GM12878 (cell line): ENCODE measurements at regions not wholly inside any gene's neighbourhood (a gene's known extent, or its start where the extent isn't known, plus 50 kb on each side); places are given as distances from the start of the nearest gene placed in this dataset.

Source experiments
- ATAC-seq: fragments of 200-7000 bp; cut with Tn5 transposase; 3 replicates; pipeline ENCODE4 v1.9.1; 2020; ENCODE audit warnings: mild to moderate bottlenecking, moderate library complexity
- BruUV-seq: library from RNA; stranded (reverse); fragments of 400-500 nt; replicated peaks from 2 replicates; lab custom pipeline; 2021; lab: Mats Ljungman, UMichigan
- CTCF ChIA-PET: fragments of 300-600 bp; sonication (Branson Sonifier 250); formaldehyde crosslinking; extraction: SDS; loops from one replicate; lab custom pipeline; 2021; ENCODE audit warnings: inconsistent platforms; lab: Yijun Ruan, JAX
- POLR2A ChIA-PET: fragments of 350-600 bp; formaldehyde crosslinking; extraction: SDS; loops from one replicate; lab custom pipeline; 2021; ENCODE audit warnings: inconsistent platforms; lab: Charles Lee
- RAD21 ChIA-PET: fragments of 300-600 bp; sonication (Branson Sonifier 250); formaldehyde crosslinking; loops from one replicate; lab custom pipeline; 2023; ENCODE audit warnings: antibody characterized with exemption; ENCODE audit not compliant: unreplicated experiment; lab: Charles Lee
- SMC1A ChIA-PET: fragments of 300-600 bp; sonication (Branson Sonifier 250); formaldehyde crosslinking; loops from one replicate; lab custom pipeline; 2023; ENCODE audit not compliant: unreplicated experiment, uncharacterized antibody; lab: Charles Lee
- DNase-seq: peaks from one replicate; pipeline ENCODE4 v3.0.0-alpha.2; 2011; ENCODE audit warnings: low read depth, low spot score
- FAIRE-seq: peaks from 3 replicates; lab custom pipeline; 2011; peaks lifted over from hg19 to GRCh38; lab: Jason Lieb, UNC
- H2AFZ ChIP-seq: 2 replicates; pipeline ENCODE4 v1.6.0; 2011; ENCODE audit warnings: low read depth, low read length, control low read depth; ENCODE audit not compliant: control insufficient read depth
- H3K27ac ChIP-seq: 2 replicates; pipeline ENCODE4 v1.5.1; 2011; ENCODE audit warnings: control low read depth; ENCODE audit not compliant: control insufficient read depth, insufficient read depth
- H3K27me3 ChIP-seq, 2 experiments: replicated peaks in 1 of 2; 2 replicates each; pipeline versions ENCODE4 v1.6.0 to v1.6.1; 2011; ENCODE audit warnings: low read length in 1 of 2; ENCODE audit not compliant: control insufficient read depth in 2 of 2, insufficient read depth in 2 of 2
- H3K36me3 ChIP-seq, 2 experiments: 2 replicates each; pipeline ENCODE4 v1.5.1; 2011; ENCODE audit warnings: low read length in 1 of 2; ENCODE audit not compliant: control insufficient read depth in 2 of 2, insufficient read depth in 2 of 2
- H3K4me1 ChIP-seq: 2 replicates; pipeline ENCODE4 v1.6.1; 2011; ENCODE audit warnings: mild to moderate bottlenecking, low read length, moderate library complexity, mixed read lengths; ENCODE audit not compliant: control insufficient read depth, insufficient read depth
- H3K4me2 ChIP-seq: 2 replicates; pipeline ENCODE4 v1.6.0; 2011; ENCODE audit warnings: control low read depth; ENCODE audit not compliant: control insufficient read depth, insufficient read depth
- H3K4me3 ChIP-seq: fragments of 200-600 bp; sonication (generic); 2 replicates; pipeline ENCODE4 v1.5.1; 2016
- H3K79me2 ChIP-seq: 2 replicates; pipeline ENCODE4 v1.6.0; 2011; ENCODE audit warnings: low read length; ENCODE audit not compliant: control insufficient read depth, insufficient read depth
- H3K9ac ChIP-seq: 2 replicates; pipeline ENCODE4 v1.8.0; 2011; ENCODE audit warnings: low read length, control low read depth, mixed read lengths; ENCODE audit not compliant: control insufficient read depth, insufficient read depth
- H3K9me3 ChIP-seq: replicated peaks from 3 replicates; pipeline ENCODE4 v1.5.1; 2011; ENCODE audit warnings: mild to moderate bottlenecking, low read length; ENCODE audit not compliant: control insufficient read depth, insufficient read depth
- H4K20me1 ChIP-seq: 2 replicates; pipeline ENCODE4 v1.6.0; 2011; ENCODE audit not compliant: control insufficient read depth, insufficient read depth
- EZH2 ChIP-seq: IDR thresholded peaks from 2 replicates; pipeline ENCODE4 v1.6.1; 2012; ENCODE audit warnings: low read depth, mild to moderate bottlenecking, control low read depth, inconsistent platforms, low read length, borderline replicate concordance; ENCODE audit not compliant: control insufficient read depth
- IKZF2 ChIP-seq, 2 experiments: fragments of 450-650 bp; IDR thresholded peaks; 2 replicates each; pipeline ENCODE4 v1.6.1; 2017; ENCODE audit warnings: mild to moderate bottlenecking in 2 of 2, moderate library complexity in 2 of 2
- KDM1A ChIP-seq: fragments of 200-600 bp; sonication (generic); IDR thresholded peaks from 2 replicates; pipeline ENCODE4 v1.6.1; 2016; ENCODE audit warnings: borderline replicate concordance
- NR2C2 ChIP-seq: IDR thresholded peaks from 2 replicates; pipeline ENCODE4 v1.6.1; 2011; ENCODE audit warnings: borderline replicate concordance, low read depth; ENCODE audit not compliant: control insufficient read depth, insufficient read length
- NR2F1 ChIP-seq: fragments of 450-650 bp; conservative IDR thresholded peaks from 2 replicates; pipeline ENCODE4 v1.6.1; 2017; ENCODE audit warnings: mild to moderate bottlenecking
- POLR2AphosphoS2 ChIP-seq: IDR thresholded peaks from 2 replicates; pipeline ENCODE4 v1.6.1; 2011; ENCODE audit warnings: low read depth, mild to moderate bottlenecking, low read length, improper control_type of control experiment, moderate library complexity
- RAD21 ChIP-seq: IDR thresholded peaks from 2 replicates; pipeline ENCODE4 v1.6.1; 2011; ENCODE audit warnings: mild to moderate bottlenecking, low read depth, low read length, moderate library complexity; ENCODE audit not compliant: insufficient read depth
- SIN3A ChIP-seq: IDR thresholded peaks from 2 replicates; pipeline ENCODE4 v1.6.1; 2012; ENCODE audit warnings: low read depth, low read length, improper control_type of control experiment
- STAT1 ChIP-seq: fragments of 450-650 bp; conservative IDR thresholded peaks from 2 replicates; pipeline ENCODE4 v1.6.1; 2014; ENCODE audit warnings: antibody characterized with exemption, mild to moderate bottlenecking
- TARDBP ChIP-seq: IDR thresholded peaks from 2 replicates; pipeline ENCODE4 v1.6.1; 2016; ENCODE audit warnings: borderline replicate concordance
- TCF3 ChIP-seq: IDR thresholded peaks from 2 replicates; pipeline ENCODE4 v1.6.1; 2012; ENCODE audit warnings: low read depth, mild to moderate bottlenecking, low read length, borderline replicate concordance; ENCODE audit not compliant: insufficient read depth
- WGBS: methylation state at CpG from one replicate; pipeline ENCODE4 v1.1.6; 2016; ENCODE audit warnings: low lambda C conversion rate; ENCODE audit not compliant: insufficient replicate concordance, insufficient coverage; ENCODE audit errors: missing lambda C conversion rate; 5-methylcytosine and 5-hydroxymethylcytosine counted together
- in situ Hi-C: fragments of 300-500 bp; cut with MboI; formaldehyde crosslinking; loops from 9 replicates; pipeline ENCODE4 v1.14.3; 2018; ENCODE audit warnings: mixed read lengths
- intact Hi-C: fragments of 100-400 bp; cut with micrococcal nuclease; formaldehyde crosslinking; loops from one replicate; pipeline ENCODE4 v1.14.2; 2022; ENCODE audit not compliant: unreplicated experiment
- TF ChIP-seq, protein P1 (sequence below): fragments of 450-650 bp; IDR thresholded peaks from 2 replicates; pipeline ENCODE4 v1.6.1; 2017; ENCODE audit warnings: mild to moderate bottlenecking, moderate library complexity
- TF ChIP-seq, protein P2 (sequence below): fragments of 450-650 bp; IDR thresholded peaks from 2 replicates; pipeline ENCODE4 v1.6.1; 2016; ENCODE audit warnings: mild to moderate bottlenecking, moderate library complexity, borderline replicate concordance
- TF ChIP-seq, protein P3 (sequence below): fragments of 450-650 bp; IDR thresholded peaks from 2 replicates; pipeline ENCODE4 v1.6.1; 2014; ENCODE audit warnings: mild to moderate bottlenecking

DNA sequence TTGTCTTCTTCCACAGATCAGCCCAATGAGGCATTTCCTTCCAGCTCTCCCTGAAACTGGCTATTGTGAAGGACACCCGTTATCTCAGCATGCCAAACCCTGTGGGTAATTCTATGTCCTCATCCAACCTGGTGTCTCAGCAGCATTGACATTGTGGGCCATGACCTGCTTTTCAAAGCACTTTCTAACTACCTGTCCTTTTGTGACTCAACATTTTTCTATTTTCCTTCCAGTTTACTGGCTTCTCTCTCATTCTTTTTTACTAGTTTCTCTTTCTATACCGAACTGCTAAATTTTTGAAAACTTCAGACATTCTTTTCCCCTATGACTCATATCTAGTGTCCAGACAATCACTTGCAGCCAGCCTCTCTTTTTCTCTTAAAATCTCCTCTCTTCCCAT is 136.4 kb upstream of the HTR2A start (continued):
- TF ChIP-seq, protein P1, sequence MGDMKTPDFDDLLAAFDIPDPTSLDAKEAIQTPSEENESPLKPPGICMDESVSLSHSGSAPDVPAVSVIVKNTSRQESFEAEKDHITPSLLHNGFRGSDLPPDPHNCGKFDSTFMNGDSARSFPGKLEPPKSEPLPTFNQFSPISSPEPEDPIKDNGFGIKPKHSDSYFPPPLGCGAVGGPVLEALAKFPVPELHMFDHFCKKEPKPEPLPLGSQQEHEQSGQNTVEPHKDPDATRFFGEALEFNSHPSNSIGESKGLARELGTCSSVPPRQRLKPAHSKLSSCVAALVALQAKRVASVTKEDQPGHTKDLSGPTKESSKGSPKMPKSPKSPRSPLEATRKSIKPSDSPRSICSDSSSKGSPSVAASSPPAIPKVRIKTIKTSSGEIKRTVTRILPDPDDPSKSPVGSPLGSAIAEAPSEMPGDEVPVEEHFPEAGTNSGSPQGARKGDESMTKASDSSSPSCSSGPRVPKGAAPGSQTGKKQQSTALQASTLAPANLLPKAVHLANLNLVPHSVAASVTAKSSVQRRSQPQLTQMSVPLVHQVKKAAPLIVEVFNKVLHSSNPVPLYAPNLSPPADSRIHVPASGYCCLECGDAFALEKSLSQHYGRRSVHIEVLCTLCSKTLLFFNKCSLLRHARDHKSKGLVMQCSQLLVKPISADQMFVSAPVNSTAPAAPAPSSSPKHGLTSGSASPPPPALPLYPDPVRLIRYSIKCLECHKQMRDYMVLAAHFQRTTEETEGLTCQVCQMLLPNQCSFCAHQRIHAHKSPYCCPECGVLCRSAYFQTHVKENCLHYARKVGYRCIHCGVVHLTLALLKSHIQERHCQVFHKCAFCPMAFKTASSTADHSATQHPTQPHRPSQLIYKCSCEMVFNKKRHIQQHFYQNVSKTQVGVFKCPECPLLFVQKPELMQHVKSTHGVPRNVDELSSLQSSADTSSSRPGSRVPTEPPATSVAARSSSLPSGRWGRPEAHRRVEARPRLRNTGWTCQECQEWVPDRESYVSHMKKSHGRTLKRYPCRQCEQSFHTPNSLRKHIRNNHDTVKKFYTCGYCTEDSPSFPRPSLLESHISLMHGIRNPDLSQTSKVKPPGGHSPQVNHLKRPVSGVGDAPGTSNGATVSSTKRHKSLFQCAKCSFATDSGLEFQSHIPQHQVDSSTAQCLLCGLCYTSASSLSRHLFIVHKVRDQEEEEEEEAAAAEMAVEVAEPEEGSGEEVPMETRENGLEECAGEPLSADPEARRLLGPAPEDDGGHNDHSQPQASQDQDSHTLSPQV = no peak
- TF ChIP-seq RAD21 (no peak), SIN3A (no peak), NR2C2 (no peak), POLR2AphosphoS2 (no peak), NR2F1 (no peak)

DNA sequence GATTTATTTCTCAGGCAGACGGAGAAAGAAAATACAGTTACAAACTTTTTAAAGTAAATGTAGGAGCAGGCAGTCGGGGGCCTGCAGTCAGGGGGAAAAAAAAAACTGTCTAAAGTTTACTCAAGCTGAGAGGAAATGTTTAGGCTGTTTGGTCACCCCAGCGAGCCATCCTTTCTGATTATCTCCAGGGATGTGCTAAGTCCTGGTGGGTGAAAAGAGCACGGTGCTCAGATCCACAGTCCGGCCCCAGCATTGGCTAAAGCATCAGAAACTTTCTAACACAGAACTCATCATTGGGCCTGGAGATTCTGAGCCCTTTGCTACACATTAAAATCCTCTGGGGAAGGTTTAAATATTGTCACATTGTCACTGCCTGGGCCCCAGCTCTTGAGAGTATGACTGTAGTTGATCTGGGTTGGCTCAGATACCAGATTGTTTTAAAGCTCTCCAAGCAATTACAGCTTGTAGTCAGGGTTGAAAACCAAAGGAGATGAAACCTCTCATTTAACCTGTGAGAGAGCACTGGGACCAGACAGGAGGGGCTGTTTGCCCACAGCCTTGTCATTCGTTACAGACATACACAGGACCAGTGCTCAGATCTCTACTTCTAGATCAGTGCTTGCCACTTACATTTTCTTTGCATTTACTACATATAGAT is 131.1 kb upstream of the HTR2A start:
- H3K27me3 ChIP-seq = no peaks in the 10 kb centered on the region
- no peaks in the 10 kb centered on the region for H4K20me1 ChIP-seq
- no TSS peak for BruUV-seq
- H3K4me2 ChIP-seq = no peak overlapping the region
- no peak overlapping the region for H3K27ac ChIP-seq
- ATAC-seq = no peak
- no peak for DNase-seq
- no peak overlapping the region for H3K4me3 ChIP-seq
- no peaks in the 10 kb centered on the region for H3K9me3 ChIP-seq
- H2AFZ ChIP-seq = no peak overlapping the region
- SMC1A ChIA-PET = no interaction called here
- FAIRE-seq = no peak
- POLR2A ChIA-PET = no interaction called here
- CTCF ChIA-PET = no interaction called here
- H3K4me1 ChIP-seq = no peaks in the 10 kb centered on the region
- intact Hi-C loops = no loop called here
- H3K79me2 ChIP-seq = no peaks in the 10 kb centered on the region
- WGBS = 61% methylated on average over 6 of the region's 6 CpGs
- no peak overlapping the region for H3K9ac ChIP-seq
- RAD21 ChIA-PET = no interaction called here
- no peaks in the 10 kb centered on the region for H3K36me3 ChIP-seq
- in situ Hi-C loops = no loop called here
- no peak for TF ChIP-seq NR2C2
- no peak for TF ChIP-seq TARDBP
- no peak for TF ChIP-seq IKZF2 (IDR thresholded peaks at IDR 0.05)
- TF ChIP-seq, protein P2, sequence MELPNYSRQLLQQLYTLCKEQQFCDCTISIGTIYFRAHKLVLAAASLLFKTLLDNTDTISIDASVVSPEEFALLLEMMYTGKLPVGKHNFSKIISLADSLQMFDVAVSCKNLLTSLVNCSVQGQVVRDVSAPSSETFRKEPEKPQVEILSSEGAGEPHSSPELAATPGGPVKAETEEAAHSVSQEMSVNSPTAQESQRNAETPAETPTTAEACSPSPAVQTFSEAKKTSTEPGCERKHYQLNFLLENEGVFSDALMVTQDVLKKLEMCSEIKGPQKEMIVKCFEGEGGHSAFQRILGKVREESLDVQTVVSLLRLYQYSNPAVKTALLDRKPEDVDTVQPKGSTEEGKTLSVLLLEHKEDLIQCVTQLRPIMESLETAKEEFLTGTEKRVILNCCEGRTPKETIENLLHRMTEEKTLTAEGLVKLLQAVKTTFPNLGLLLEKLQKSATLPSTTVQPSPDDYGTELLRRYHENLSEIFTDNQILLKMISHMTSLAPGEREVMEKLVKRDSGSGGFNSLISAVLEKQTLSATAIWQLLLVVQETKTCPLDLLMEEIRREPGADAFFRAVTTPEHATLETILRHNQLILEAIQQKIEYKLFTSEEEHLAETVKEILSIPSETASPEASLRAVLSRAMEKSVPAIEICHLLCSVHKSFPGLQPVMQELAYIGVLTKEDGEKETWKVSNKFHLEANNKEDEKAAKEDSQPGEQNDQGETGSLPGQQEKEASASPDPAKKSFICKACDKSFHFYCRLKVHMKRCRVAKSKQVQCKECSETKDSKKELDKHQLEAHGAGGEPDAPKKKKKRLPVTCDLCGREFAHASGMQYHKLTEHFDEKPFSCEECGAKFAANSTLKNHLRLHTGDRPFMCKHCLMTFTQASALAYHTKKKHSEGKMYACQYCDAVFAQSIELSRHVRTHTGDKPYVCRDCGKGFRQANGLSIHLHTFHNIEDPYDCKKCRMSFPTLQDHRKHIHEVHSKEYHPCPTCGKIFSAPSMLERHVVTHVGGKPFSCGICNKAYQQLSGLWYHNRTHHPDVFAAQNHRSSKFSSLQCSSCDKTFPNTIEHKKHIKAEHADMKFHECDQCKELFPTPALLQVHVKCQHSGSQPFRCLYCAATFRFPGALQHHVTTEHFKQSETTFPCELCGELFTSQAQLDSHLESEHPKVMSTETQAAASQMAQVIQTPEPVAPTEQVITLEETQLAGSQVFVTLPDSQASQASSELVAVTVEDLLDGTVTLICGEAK = no peak
- TF ChIP-seq, protein P3, sequence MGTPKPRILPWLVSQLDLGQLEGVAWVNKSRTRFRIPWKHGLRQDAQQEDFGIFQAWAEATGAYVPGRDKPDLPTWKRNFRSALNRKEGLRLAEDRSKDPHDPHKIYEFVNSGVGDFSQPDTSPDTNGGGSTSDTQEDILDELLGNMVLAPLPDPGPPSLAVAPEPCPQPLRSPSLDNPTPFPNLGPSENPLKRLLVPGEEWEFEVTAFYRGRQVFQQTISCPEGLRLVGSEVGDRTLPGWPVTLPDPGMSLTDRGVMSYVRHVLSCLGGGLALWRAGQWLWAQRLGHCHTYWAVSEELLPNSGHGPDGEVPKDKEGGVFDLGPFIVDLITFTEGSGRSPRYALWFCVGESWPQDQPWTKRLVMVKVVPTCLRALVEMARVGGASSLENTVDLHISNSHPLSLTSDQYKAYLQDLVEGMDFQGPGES = no peak
- no peak for TF ChIP-seq KDM1A
- TF ChIP-seq TCF3 = no peak
- TF ChIP-seq EZH2 = no peak
- no peak for TF ChIP-seq STAT1
